ENCODE measurements at regions not wholly inside any gene's neighbourhood (a gene's known extent, or its start where the extent isn't known, plus 50 kb on each side); places are given as distances from the start of the nearest gene placed in this dataset.

- POLR2A ChIA-PET, result no interaction called here
- Histone ChIP-seq H3K27ac (ENCODE audit: low read depth in 2 of 2, low read length in 1 of 2) (no peak overlapping the region), H3K9me2 (no peaks in the 10 kb centered on the region), H3K4me2 (no peak overlapping the region), H3F3A (replicated peaks; ENCODE audit: insufficient read depth) (no peaks in the 10 kb centered on the region), H3K27me3 (ENCODE audit: insufficient read depth) (no peaks in the 10 kb centered on the region; the same call in 1 of the 2 replicates), H3K9ac (no peak overlapping the region), H3K79me2 (ENCODE audit: insufficient read depth) (no peaks in the 10 kb centered on the region), H3K4me1 (ENCODE audit: control insufficient read depth in 1 of 2, insufficient read depth in 2 of 2, low read depth in 1 of 2, low read length in 1 of 2) (no peaks in the 10 kb centered on the region), H3K4me3 (ENCODE audit: low read depth in 2 of 2, low read length in 1 of 2) (no peak overlapping the region), H3K9me3 (no peaks in the 10 kb centered on the region), H2AFZ (ENCODE audit: low read depth) (0 out of 2 replicates have a peak overlapping the region, but pooled peaks have one; percentile 6), H4K20me1 (ENCODE audit: insufficient read depth) (no peaks in the 10 kb centered on the region), H3K36me3 (replicated peaks in 1 of 2; ENCODE audit: control insufficient read depth in 1 of 2, insufficient read depth in 2 of 2, low read length in 1 of 2) (no peaks in the 10 kb centered on the region)
- no peak for DNase-seq
- TF ChIP-seq TAF1 (IDR thresholded peaks at IDR 0.05; ENCODE audit: borderline replicate concordance, low read depth, low read length) (no peak), RCOR1 (IDR thresholded peaks at IDR 0.05; ENCODE audit: low read length) (no peak), ZBTB33 (IDR thresholded peaks at IDR 0.05; ENCODE audit: borderline replicate concordance, low read depth) (no peak), MXI1 (IDR thresholded peaks at IDR 0.05; ENCODE audit: low read depth, low read length) (no peak), FOSL2 (IDR thresholded peaks at IDR 0.05; ENCODE audit: borderline replicate concordance, low read depth) (no peak), FOXJ3 (CRISPR knock-in tag; IDR thresholded peaks at IDR 0.05) (no peak)
- CTCF ChIA-PET, result interaction anchor here (1.4 to 2.5 kb wide), 3 partner anchors 17 to 485 kb away, joined by 4 to 5 read pairs (median 4); no protein-coding TSS in a partner anchor
- 30% methylated on average over 3 of the region's 3 CpGs for WGBS (ENCODE audit: low lambda C conversion rate)
Observed at GRCh38 chr10:5299950-5300349, 64.8 kb upstream of the UCN3 start.

- Histone ChIP-seq H3K27me3 (ENCODE audit: insufficient read depth) (no peaks in the 10 kb centered on the region; the same call in 1 of the 2 replicates), H3K9me3 (no peaks in the 10 kb centered on the region), H3K36me3 (replicated peaks in 1 of 2; ENCODE audit: control insufficient read depth in 1 of 2, insufficient read depth in 2 of 2, low read length in 1 of 2) (no peaks in the 10 kb centered on the region), H3K27ac (ENCODE audit: low read depth in 2 of 2, low read length in 1 of 2) (no peak overlapping the region), H3K4me3 (ENCODE audit: low read depth in 2 of 2, low read length in 1 of 2) (no peak overlapping the region), H3K9ac (no peak overlapping the region), H3K4me1 (ENCODE audit: control insufficient read depth in 1 of 2, insufficient read depth in 2 of 2, low read depth in 1 of 2, low read length in 1 of 2) (no peaks in the 10 kb centered on the region; a peak in 1 of 4 replicates), H3F3A (replicated peaks; ENCODE audit: insufficient read depth) (no peaks in the 10 kb centered on the region), H3K9me2 (no peaks in the 10 kb centered on the region), H3K4me2 (no peak overlapping the region), H4K20me1 (ENCODE audit: insufficient read depth) (no peaks in the 10 kb centered on the region), H3K79me2 (ENCODE audit: insufficient read depth) (no peaks in the 10 kb centered on the region), H2AFZ (ENCODE audit: low read depth) (no peak overlapping the region)
- CTCF ChIA-PET, result interaction anchor here (1.2 kb wide), 1 partner anchor 454 kb away, joined by 6 read pairs; no protein-coding TSS in a partner anchor
- 52% methylated on average over 2 of the region's 2 CpGs for WGBS (ENCODE audit: low lambda C conversion rate)
- POLR2A ChIA-PET, result no interaction called here
- DNase-seq, result no peak
- TF ChIP-seq SMC3 (IDR thresholded peaks at IDR 0.05; ENCODE audit: low read depth, low read length) (no peak), FOXJ3 (CRISPR knock-in tag; IDR thresholded peaks at IDR 0.05) (no peak), POLR2AphosphoS5 (IDR thresholded peaks at IDR 0.05; ENCODE audit: low read depth, low read length) (no peak), ELF1 (IDR thresholded peaks at IDR 0.05) (no peak), SIN3A (IDR thresholded peaks at IDR 0.05; ENCODE audit: borderline replicate concordance, low read depth, low read length) (no peak), CHD2 (IDR thresholded peaks at IDR 0.05; ENCODE audit: low read length, partially characterized antibody) (no peak), YY1 (IDR thresholded peaks at IDR 0.05; ENCODE audit: low read depth) (no peak), TAF1 (IDR thresholded peaks at IDR 0.05; ENCODE audit: borderline replicate concordance, low read depth, low read length) (no peak), FOXM1 (IDR thresholded peaks at IDR 0.05; ENCODE audit: low read depth) (no peak), RXRA (IDR thresholded peaks at IDR 0.05; ENCODE audit: borderline replicate concordance, low read depth) (no peak), GABPA (IDR thresholded peaks at IDR 0.05; ENCODE audit: low read depth) (no peak), PBX3 (IDR thresholded peaks at IDR 0.05) (no peak), ZBTB33 (IDR thresholded peaks at IDR 0.05; ENCODE audit: borderline replicate concordance, low read depth) (no peak), TEAD4 (IDR thresholded peaks at IDR 0.05; ENCODE audit: borderline replicate concordance, insufficient read depth) (no peak)
- TF ChIP-seq, protein P1, sequence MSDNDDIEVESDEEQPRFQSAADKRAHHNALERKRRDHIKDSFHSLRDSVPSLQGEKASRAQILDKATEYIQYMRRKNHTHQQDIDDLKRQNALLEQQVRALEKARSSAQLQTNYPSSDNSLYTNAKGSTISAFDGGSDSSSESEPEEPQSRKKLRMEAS (IDR thresholded peaks at IDR 0.05; ENCODE audit: low read depth), result no peak
- TF ChIP-seq, protein P2, sequence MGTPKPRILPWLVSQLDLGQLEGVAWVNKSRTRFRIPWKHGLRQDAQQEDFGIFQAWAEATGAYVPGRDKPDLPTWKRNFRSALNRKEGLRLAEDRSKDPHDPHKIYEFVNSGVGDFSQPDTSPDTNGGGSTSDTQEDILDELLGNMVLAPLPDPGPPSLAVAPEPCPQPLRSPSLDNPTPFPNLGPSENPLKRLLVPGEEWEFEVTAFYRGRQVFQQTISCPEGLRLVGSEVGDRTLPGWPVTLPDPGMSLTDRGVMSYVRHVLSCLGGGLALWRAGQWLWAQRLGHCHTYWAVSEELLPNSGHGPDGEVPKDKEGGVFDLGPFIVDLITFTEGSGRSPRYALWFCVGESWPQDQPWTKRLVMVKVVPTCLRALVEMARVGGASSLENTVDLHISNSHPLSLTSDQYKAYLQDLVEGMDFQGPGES (IDR thresholded peaks at IDR 0.05; ENCODE audit: low read depth, low read length), result no peak
- TF ChIP-seq, protein P3, sequence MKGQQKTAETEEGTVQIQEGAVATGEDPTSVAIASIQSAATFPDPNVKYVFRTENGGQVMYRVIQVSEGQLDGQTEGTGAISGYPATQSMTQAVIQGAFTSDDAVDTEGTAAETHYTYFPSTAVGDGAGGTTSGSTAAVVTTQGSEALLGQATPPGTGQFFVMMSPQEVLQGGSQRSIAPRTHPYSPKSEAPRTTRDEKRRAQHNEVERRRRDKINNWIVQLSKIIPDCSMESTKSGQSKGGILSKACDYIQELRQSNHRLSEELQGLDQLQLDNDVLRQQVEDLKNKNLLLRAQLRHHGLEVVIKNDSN (IDR thresholded peaks at IDR 0.05; ENCODE audit: borderline replicate concordance, low read depth), result no peak
Observed at GRCh38 chr10:5303504-5303903, 61.3 kb upstream of the UCN3 start.

Data from SK-N-SH (cell line).